HG03520 (cell line): ENCODE measurements at regions not wholly inside any gene's neighbourhood (a gene's known extent, or its start where the extent isn't known, plus 50 kb on each side); places are given as distances from the start of the nearest gene placed in this dataset.
"Not testable (repeated sequence)": the region's sequence is repeated elsewhere in the genome, so short reads cannot be mapped to it uniquely, and the experiment has no call there.

Experiments used
- ATAC-seq: cut with Tn5 transposase; IDR thresholded peaks from one replicate; pipeline ENCODE4 v1.9.1; 2021; ENCODE audit warnings: mild to moderate bottlenecking, moderate library complexity; ENCODE audit not compliant: unreplicated experiment

DNA sequence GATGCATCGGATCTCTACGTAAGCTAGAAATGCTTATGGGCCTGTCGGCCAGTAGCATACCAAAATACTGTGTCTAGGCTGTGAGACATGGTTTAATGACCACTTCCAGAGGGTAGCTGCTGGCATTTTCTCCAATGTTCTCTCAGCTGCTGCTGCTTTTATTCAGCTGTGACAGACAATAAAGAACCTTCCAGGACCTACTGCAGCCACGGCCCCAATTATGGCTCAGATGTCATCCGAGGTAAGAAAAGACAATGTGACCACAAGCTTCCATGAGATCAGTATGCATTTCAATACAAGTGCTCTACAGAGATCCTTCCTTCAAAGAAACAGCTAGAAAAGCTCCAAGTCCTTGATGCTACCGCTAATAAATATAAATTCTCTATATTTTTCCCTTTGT lies 256.2 kb downstream of the SDHAF3 start:
- no peak for ATAC-seq

DNA sequence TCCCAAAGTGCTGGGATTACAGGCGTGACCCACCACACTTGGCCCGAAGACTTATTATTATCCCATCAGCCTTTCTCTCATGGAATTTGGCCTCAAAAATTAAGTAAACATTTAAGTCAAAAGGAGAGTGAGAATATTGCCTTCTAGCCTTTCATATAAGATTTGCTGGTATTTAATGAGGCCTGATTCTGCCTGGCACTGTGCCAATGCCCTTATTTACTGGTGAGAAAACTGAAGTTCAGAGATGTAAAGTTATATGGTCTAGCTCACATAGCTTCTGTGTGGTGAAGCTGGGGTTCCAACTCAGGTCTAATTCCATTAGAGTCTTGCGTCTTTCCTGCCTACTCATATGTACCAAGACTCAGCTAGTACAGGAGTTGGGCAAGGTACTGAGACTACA lies 260.2 kb downstream of the SDHAF3 start:
- ATAC-seq = no peak

DNA sequence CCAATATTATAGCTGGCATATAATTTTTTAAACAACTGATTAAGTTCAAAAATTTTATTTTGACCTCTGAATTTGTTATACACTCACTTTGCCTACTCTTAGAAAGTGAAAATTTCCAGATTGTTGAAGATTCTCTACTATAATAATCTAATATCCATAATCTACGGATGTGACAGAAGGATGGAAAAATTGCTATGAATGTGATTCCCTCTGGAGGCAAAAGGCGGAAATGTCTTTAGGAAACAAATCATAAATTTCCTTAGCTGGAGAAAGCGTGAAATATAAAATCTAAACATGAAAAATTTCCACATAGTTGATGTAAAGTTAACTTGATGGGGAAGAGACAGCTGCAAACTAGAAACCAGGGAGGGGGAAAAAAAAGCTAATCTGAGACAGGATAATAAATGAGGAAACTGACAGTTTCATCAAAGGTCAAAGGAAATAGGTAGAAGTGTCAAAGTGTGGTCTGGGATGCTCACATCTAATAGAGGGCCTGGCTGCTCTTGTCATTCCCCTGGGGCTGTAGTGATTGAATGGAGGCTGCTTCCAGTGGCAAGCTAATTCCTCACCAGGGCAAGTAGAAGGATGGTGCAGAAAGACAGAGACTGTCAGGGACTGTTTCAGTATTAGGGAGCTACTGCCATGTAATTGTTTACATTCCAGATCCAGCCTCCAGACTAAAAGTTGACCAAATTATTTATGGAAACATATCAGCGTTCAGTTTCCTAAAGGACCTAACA lies 264.5 kb downstream of the SDHAF3 start:
- no peak for ATAC-seq

- no peak for ATAC-seq
These were observed 272.6 kb downstream of the SDHAF3 start for GRCh38 chr7:97390052-97390451.

DNA sequence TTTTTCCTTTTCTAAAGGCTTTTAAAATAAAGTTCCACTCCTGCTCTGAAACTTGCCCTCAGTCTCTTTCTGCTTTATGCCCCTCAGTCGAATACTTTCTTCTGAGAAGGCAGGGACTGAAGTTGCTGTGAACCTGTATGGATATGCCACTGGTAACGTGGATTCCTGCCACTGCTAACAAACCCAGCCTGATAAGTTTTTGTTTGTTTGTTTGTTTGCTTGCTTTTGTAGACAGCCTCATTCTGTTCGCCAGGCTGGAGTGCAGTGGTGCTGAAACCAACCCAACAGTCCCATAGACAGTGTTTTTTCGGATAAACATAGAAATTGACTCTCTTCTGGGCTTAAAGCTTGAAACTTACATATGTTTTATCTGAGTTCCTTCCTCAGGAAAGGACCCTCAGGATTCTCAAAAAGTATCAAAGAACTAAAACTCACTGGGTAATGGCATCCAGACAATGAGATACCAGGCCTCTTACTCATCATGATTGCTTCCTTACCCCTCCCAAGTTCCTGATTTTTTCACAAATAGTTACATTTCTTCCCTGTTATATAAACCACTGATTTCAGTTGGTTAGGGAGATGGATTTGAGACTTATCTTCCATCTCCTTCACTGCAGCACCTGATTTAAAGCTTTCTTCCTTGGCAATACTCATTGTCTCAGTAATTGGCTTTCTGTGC lies 273.6 kb downstream of the SDHAF3 start:
- ATAC-seq = no peak

DNA sequence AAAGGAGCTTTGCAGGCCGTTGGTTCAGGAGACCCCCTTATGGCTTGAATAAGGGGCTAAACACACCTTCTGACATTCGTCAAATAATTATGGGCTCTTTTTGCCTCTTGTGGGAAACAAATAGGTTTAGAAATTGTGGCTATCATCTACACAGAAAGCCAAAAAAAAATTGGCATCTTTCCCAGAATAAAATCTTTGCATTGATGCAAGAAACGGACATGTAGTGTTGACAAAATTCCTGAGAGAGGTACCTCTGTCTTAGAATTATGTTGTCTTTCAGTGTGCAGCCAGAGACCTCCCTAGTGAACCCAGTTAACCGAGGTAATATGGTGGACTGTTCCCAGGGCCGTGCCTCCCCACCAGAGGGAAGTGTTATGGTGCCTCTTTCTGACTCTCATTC lies 283.9 kb downstream of the SDHAF3 start:
- no peak for ATAC-seq

GRCh38 chr7:97405835-97406234 lies 288.3 kb downstream of the SDHAF3 start:
- ATAC-seq = no peak

DNA sequence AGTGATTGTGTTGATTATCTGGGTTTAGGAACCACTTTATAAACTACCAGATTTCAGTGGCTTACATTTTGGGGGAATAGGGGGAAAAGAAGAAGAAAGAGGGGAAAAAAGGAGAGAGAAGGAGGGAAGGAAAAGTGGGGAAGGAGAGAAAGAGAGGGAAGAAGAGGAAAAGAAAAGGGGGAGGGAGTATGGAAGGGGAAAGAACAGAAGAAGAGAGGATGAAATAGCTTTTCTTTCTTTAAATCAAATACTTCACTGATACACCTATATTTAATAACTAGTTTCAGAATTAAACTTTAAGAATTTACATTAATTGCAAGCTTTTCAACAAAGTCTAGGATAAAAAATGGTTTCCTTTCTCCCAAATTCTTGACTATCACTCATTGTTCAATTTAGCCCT lies 289.6 kb downstream of the SDHAF3 start:
- ATAC-seq = no peak

DNA sequence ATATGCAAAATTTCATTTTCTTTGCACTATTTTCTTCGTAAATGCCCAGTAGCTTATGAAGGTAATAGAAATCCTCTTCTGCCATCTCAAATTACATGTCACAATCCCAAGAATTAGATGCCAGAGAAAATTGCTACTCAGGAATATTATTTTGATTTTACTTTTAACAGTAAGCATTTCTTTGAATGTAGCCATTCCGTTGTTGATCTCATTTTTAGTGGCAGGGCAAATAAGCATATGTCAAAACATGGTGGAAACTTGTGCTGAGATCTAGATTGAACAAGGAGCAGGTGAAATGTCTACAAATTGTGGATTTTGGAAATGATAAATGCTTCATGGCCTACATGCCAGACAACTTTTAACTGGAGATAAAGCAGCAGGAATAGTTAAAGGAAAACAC lies 291.8 kb downstream of the SDHAF3 start:
- no peak for ATAC-seq

- no peak for ATAC-seq
These were observed 300.8 kb downstream of the SDHAF3 start for GRCh38 chr7:97418312-97418711.

DNA sequence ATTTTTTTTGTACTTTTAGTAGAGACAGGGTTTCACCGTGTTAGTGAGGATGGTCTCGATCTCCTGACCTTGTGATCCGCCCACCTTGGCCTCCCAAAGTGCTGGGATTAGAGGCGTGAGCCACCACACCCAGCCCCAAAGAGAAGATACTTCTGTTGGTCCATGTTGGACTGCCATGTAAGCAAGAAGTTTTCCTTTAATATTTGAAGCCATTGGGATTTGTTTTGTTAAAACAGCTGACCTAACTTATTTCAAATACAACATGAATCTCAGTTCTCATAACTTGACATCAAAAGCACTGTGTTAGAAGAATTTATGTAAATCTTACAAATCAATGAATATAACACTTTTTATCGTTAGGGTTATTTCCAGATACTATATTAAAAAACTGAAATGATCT lies 302.4 kb downstream of the SDHAF3 start:
- no peak for ATAC-seq

GRCh38 chr7:97421307-97421930 lies 303.9 kb downstream of the SDHAF3 start:
- ATAC-seq = no peak

GRCh38 chr7:97422046-97422445 lies 304.5 kb downstream of the SDHAF3 start:
- ATAC-seq = no peak

DNA sequence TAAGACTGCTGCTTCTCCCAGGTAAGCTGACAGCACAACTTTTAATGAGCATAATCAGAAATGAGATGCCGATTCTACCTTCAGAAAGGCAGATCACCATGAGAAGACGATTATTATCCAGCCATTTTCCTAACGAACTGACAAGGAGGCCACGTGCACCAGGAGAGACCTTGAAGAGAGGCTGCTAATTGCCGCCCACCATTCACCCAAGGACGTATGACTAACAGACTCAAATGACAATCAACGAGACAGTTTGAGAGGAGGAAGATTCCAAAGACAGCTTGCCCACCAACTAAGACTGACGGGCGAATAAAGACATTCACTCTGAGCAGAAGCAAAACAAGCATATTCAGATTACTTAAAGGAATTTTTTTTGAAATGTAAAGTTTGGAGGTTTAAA lies 301.9 kb upstream of the TAC1 start:
- ATAC-seq = no peak

DNA sequence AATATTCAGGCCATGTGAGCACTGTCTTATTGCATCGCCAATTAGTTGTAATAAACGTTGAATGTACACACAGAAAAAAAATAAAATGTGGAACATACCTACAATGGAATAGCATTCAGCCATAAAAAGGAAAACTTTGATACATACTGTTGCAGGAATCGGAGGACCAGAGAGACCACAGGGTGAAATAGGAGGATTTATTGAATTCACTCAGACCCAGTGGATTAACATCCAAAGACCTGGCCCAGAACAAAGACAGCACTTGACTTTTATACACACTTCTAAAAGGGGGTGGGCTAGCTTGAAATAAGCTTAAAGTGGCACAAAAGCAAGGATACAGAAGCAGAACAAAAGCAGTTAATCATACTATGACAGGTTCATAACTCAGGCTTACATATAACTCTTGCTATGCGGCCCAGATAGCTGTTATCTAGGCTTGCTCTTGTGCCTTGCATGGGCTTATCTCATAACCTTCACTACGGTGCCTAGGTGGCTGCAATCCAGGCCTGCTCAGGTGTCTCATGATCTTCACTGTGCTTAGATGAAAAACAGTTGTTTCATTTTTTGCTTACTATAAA lies 292.2 kb upstream of the TAC1 start:
- ATAC-seq = no peak

- ATAC-seq = no peak
These were observed 285.5 kb upstream of the TAC1 start for GRCh38 chr7:97446361-97446760.

GRCh38 chr7:97449448-97449847 lies 282.4 kb upstream of the TAC1 start:
- not testable (repeated sequence) for ATAC-seq

- ATAC-seq = no peak
These were observed 281.4 kb upstream of the TAC1 start for GRCh38 chr7:97450516-97450915.

- no peak for ATAC-seq
These were observed 277.2 kb upstream of the TAC1 start for GRCh38 chr7:97454636-97455035.

- ATAC-seq = no peak
These were observed 274.8 kb upstream of the TAC1 start for GRCh38 chr7:97457054-97457453.

DNA sequence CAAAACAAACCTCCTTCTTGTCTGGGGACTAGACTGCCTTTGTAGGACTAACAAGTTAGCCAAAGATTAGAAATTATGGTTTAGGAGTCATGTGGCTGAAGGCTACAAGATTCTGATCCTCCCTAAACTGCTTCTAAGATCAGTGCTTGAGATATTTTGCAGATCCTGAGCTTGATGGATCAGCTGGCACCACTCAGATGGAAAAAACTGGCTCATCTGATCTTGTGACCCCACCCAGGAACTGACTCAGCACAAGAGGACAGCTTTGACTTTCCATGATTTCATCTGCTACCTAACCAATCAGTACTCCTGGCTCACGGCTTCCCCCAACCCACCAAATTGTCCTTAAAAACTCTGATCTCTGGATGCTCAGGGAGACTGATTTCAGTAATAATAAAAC lies 271.5 kb upstream of the TAC1 start:
- ATAC-seq = no peak

GRCh38 chr7:97461596-97461995 lies 270.3 kb upstream of the TAC1 start:
- ATAC-seq = no peak
